Endothelial cell of hepatic sinusoid (primary cell): ENCODE measurements at regions not wholly inside any gene's neighbourhood (a gene's known extent, or its start where the extent isn't known, plus 50 kb on each side); places are given as distances from the start of the nearest gene placed in this dataset.

Source experiments
- in situ Hi-C: cut with HindIII; loops from 2 replicates; pipeline ENCODE4 v1.10.0; 2017; ENCODE audit warnings: low sequenced_read_pairs

GRCh38 chr10:2011106-2011716 lies 273.9 kb upstream of the ADARB2 start:
- in situ Hi-C loops: no loop called here

GRCh38 chr10:2005546-2005945 lies 268.2 kb upstream of the ADARB2 start:
- in situ Hi-C loops: no loop called here

- in situ Hi-C loops: no loop called here
Measured at GRCh38 chr10:1992930-1993329, 255.6 kb upstream of the ADARB2 start.

- in situ Hi-C loops: no loop called here
Measured at GRCh38 chr10:1989090-1989489, 251.8 kb upstream of the ADARB2 start.

GRCh38 chr10:1981976-1982375 lies 244.7 kb upstream of the ADARB2 start:
- in situ Hi-C loops: no loop called here

GRCh38 chr10:1980459-1980858 lies 243.1 kb upstream of the ADARB2 start:
- in situ Hi-C loops: no loop called here

- in situ Hi-C loops: no loop called here
Measured at GRCh38 chr10:1978584-1978983, 241.3 kb upstream of the ADARB2 start.

GRCh38 chr10:1977461-1977860 lies 240.1 kb upstream of the ADARB2 start:
- in situ Hi-C loops: no loop called here

GRCh38 chr10:1972406-1972805 lies 235.1 kb upstream of the ADARB2 start:
- in situ Hi-C loops: no loop called here

GRCh38 chr10:1968257-1969033 lies 231.1 kb upstream of the ADARB2 start:
- in situ Hi-C loops: no loop called here

GRCh38 chr10:1966712-1967376 lies 229.5 kb upstream of the ADARB2 start:
- in situ Hi-C loops: no loop called here

GRCh38 chr10:1964476-1964875 lies 227.2 kb upstream of the ADARB2 start:
- in situ Hi-C loops: no loop called here

- in situ Hi-C loops: no loop called here
Measured at GRCh38 chr10:1963341-1963740, 226.0 kb upstream of the ADARB2 start.

GRCh38 chr10:1961989-1962388 lies 224.7 kb upstream of the ADARB2 start:
- in situ Hi-C loops: no loop called here

- in situ Hi-C loops: no loop called here
Measured at GRCh38 chr10:1960982-1961381, 223.7 kb upstream of the ADARB2 start.

- in situ Hi-C loops: no loop called here
Measured at GRCh38 chr10:1957057-1957456, 219.7 kb upstream of the ADARB2 start.

- in situ Hi-C loops: no loop called here
Measured at GRCh38 chr10:1954300-1954699, 217.0 kb upstream of the ADARB2 start.

- in situ Hi-C loops: no loop called here
Measured at GRCh38 chr10:1952126-1953095, 215.1 kb upstream of the ADARB2 start.

- in situ Hi-C loops: no loop called here
Measured at GRCh38 chr10:1950803-1951495, 213.6 kb upstream of the ADARB2 start.

- in situ Hi-C loops: no loop called here
Measured at GRCh38 chr10:1947464-1948003, 210.2 kb upstream of the ADARB2 start.
